Bronchial epithelial cell (primary cell): ENCODE measurements at regions not wholly inside any gene's neighbourhood (a gene's known extent, or its start where the extent isn't known, plus 50 kb on each side); places are given as distances from the start of the nearest gene placed in this dataset.

Source experiments
- DNase-seq: peaks from one replicate; pipeline ENCODE4 v3.0.0-alpha.2; 2010; ENCODE audit warnings: low read depth
- FAIRE-seq: peaks from 2 replicates; lab custom pipeline; 2011; peaks lifted over from hg19 to GRCh38; lab: Jason Lieb, UNC
- H3K27me3 ChIP-seq: 2 replicates; pipeline ENCODE4 v1.5.1; 2011; ENCODE audit warnings: low read length; ENCODE audit not compliant: control insufficient read depth, insufficient read depth
- H3K36me3 ChIP-seq: 2 replicates; pipeline ENCODE4 v1.5.1; 2011; ENCODE audit warnings: low read length; ENCODE audit not compliant: control insufficient read depth, insufficient read depth
- H3K4me3 ChIP-seq: 2 replicates; pipeline ENCODE4 v1.5.1; 2011; ENCODE audit warnings: mild to moderate bottlenecking, low read depth, low read length, control low read depth
- TF ChIP-seq, protein P1 (sequence below): IDR thresholded peaks from 2 replicates; pipeline ENCODE4 v1.5.1; 2011; ENCODE audit warnings: mild to moderate bottlenecking, moderate library complexity, low read length, control low read depth, inconsistent platforms; ENCODE audit not compliant: insufficient read depth, severe bottlenecking

GRCh38 chr9:115596021-115596745, 478.2 kb upstream of the TNC start:
- TF ChIP-seq, protein P1, sequence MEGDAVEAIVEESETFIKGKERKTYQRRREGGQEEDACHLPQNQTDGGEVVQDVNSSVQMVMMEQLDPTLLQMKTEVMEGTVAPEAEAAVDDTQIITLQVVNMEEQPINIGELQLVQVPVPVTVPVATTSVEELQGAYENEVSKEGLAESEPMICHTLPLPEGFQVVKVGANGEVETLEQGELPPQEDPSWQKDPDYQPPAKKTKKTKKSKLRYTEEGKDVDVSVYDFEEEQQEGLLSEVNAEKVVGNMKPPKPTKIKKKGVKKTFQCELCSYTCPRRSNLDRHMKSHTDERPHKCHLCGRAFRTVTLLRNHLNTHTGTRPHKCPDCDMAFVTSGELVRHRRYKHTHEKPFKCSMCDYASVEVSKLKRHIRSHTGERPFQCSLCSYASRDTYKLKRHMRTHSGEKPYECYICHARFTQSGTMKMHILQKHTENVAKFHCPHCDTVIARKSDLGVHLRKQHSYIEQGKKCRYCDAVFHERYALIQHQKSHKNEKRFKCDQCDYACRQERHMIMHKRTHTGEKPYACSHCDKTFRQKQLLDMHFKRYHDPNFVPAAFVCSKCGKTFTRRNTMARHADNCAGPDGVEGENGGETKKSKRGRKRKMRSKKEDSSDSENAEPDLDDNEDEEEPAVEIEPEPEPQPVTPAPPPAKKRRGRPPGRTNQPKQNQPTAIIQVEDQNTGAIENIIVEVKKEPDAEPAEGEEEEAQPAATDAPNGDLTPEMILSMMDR = no peak
- DNase-seq = no peak
- no peak overlapping the region for H3K4me3 ChIP-seq
- H3K27me3 ChIP-seq = no peaks in the 10 kb centered on the region
- H3K36me3 ChIP-seq = no peaks in the 10 kb centered on the region
- no peak for FAIRE-seq

- Histone ChIP-seq H3K36me3 (no peaks in the 10 kb centered on the region), H3K27me3 (no peaks in the 10 kb centered on the region), H3K4me3 (no peak overlapping the region)
- TF ChIP-seq, protein P1 = no peak
- DNase-seq (no peak), FAIRE-seq (no peak)
These were observed 478.8 kb upstream of the TNC start for GRCh38 chr9:115596746-115597080.

- no peak overlapping the region for H3K4me3 ChIP-seq
- TF ChIP-seq, protein P1 = no peak
- FAIRE-seq = no peak
- no peak for DNase-seq
- H3K36me3 ChIP-seq = no peaks in the 10 kb centered on the region
- no peaks in the 10 kb centered on the region for H3K27me3 ChIP-seq
These were observed 479.5 kb upstream of the TNC start for GRCh38 chr9:115597330-115597895.

GRCh38 chr9:115598751-115599150, 480.8 kb upstream of the TNC start:
- TF ChIP-seq, protein P1 = no peak
- Histone ChIP-seq H3K36me3 (no peaks in the 10 kb centered on the region), H3K4me3 (no peak overlapping the region), H3K27me3 (no peaks in the 10 kb centered on the region)
- FAIRE-seq (no peak), DNase-seq (no peak)

DNA sequence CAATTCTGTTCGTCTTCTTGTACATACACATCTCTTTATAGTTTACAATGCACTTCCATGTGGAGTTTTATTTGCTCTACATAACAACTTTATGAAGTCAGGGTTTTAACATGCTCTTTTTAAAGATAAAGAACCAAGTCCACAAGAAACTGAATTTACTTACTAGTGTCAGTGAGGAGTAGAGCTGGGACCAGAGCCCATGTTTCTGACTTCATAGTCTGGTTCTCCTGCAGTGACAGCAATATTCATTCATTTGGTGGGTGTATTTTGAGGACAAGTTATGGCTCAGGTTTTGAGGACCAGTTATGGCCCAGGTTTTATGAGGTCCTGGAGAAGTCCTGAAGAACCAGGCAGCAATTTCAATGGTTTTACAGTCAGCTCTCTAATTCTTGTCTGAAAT, 481.9 kb upstream of the TNC start:
- no peaks in the 10 kb centered on the region for H3K36me3 ChIP-seq
- no peaks in the 10 kb centered on the region for H3K27me3 ChIP-seq
- FAIRE-seq (no peak), DNase-seq (no peak)
- H3K4me3 ChIP-seq = no peak overlapping the region
- TF ChIP-seq, protein P1 = no peak
